Inflammatory macrophage treated with lipopolysaccharide for 1 hour (primary cell): ENCODE measurements at regions not wholly inside any gene's neighbourhood (a gene's known extent, or its start where the extent isn't known, plus 50 kb on each side); places are given as distances from the start of the nearest gene placed in this dataset.

ENCODE experiments used
- DNase-seq, 2 donors: peaks; one replicate each; pipeline ENCODE4 v3.0.0-alpha.2; 2020 to 2022

- no peak for DNase-seq
These were observed 51.1 kb upstream of the GRIK3 start for GRCh38 chr1:37085393-37085792.

GRCh38 chr1:37089750-37090149 lies 55.4 kb upstream of the GRIK3 start:
- DNase-seq = no peak

GRCh38 chr1:37090671-37091070 lies 56.4 kb upstream of the GRIK3 start:
- DNase-seq = no peak

GRCh38 chr1:37092937-37093336 lies 58.6 kb upstream of the GRIK3 start:
- no peak for DNase-seq

GRCh38 chr1:37094302-37094701 lies 60.0 kb upstream of the GRIK3 start:
- DNase-seq = no peak

GRCh38 chr1:37096523-37096922 lies 62.2 kb upstream of the GRIK3 start:
- peak in 1 of 2 donors; percentile 1 for DNase-seq

GRCh38 chr1:37097731-37098130 lies 63.4 kb upstream of the GRIK3 start:
- DNase-seq = no peak

- no peak for DNase-seq
These were observed 63.9 kb upstream of the GRIK3 start for GRCh38 chr1:37098237-37098636.

- no peak for DNase-seq
These were observed 66.0 kb upstream of the GRIK3 start for GRCh38 chr1:37100310-37100709.

- DNase-seq = no peak
These were observed 68.5 kb upstream of the GRIK3 start for GRCh38 chr1:37102656-37103382.

GRCh38 chr1:37105911-37106310 lies 71.6 kb upstream of the GRIK3 start:
- no peak for DNase-seq

GRCh38 chr1:37107153-37107907 lies 73.0 kb upstream of the GRIK3 start:
- no peak for DNase-seq

- DNase-seq = no peak
These were observed 74.4 kb upstream of the GRIK3 start for GRCh38 chr1:37108596-37109188.

GRCh38 chr1:37112430-37112829 lies 78.1 kb upstream of the GRIK3 start:
- no peak for DNase-seq

GRCh38 chr1:37113285-37113997 lies 79.1 kb upstream of the GRIK3 start:
- DNase-seq = no peak

- DNase-seq = no peak
These were observed 84.5 kb upstream of the GRIK3 start for GRCh38 chr1:37118790-37119189.

GRCh38 chr1:37120279-37120678 lies 86.0 kb upstream of the GRIK3 start:
- DNase-seq = no peak

GRCh38 chr1:37123276-37124115 lies 89.2 kb upstream of the GRIK3 start:
- DNase-seq = no peak

GRCh38 chr1:37124501-37124900 lies 90.2 kb upstream of the GRIK3 start:
- no peak for DNase-seq

- no peak for DNase-seq
These were observed 91.0 kb upstream of the GRIK3 start for GRCh38 chr1:37125295-37125694.

GRCh38 chr1:37127254-37127748 lies 93.0 kb upstream of the GRIK3 start:
- no peak for DNase-seq

- no peak for DNase-seq
These were observed 93.8 kb upstream of the GRIK3 start for GRCh38 chr1:37128091-37128490.
